HG03442 (cell line): ENCODE measurements at regions not wholly inside any gene's neighbourhood (a gene's known extent, or its start where the extent isn't known, plus 50 kb on each side); places are given as distances from the start of the nearest gene placed in this dataset.

Experiments
- ATAC-seq: cut with Tn5 transposase; IDR thresholded peaks from one replicate; pipeline ENCODE4 v1.9.1; 2021; ENCODE audit warnings: mild to moderate bottlenecking, moderate library complexity; ENCODE audit not compliant: unreplicated experiment

- no peak for ATAC-seq
Observed at GRCh38 chr14:53692885-53693284, 263.7 kb downstream of the BMP4 start.

DNA sequence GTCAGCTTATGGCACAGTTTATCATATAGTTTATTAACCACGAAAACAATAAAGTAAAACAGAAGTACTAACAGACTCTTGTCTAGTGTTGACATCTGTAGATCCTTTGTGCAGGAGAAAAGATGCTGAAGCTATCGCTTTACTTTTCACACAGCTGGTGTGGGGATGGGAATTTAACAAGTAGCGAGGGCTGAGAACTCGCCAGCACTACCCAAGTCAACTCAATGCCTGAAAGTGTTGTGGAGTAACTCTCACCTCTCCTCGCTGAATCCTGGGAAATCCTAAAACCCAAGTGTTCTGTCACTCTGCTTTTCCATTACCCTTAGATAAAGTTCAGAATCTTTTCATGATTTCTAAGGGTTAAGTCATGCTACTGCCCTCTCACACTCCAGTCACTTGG is 264.2 kb downstream of the BMP4 start:
- ATAC-seq: no peak

DNA sequence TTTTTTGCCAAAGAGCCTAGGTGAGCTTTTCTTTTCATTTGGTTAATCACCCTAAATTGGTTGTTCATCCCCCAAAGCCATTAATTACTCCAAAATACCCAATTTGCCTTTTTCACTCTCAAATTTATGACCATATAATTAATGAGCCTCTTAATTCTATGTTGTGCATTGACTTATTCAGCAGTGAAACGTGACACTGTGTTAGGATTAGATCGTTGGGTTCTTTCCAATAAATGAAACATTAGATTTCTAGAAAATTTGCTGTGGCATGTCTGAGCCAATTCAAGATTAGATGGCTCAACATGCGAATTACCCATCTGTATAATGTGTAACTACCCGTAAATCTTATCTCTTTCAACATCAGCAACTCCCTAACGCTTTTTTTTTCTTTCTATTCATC is 273.4 kb downstream of the BMP4 start:
- no peak for ATAC-seq

GRCh38 chr14:53672526-53672925 is 284.1 kb downstream of the BMP4 start:
- ATAC-seq: no peak

DNA sequence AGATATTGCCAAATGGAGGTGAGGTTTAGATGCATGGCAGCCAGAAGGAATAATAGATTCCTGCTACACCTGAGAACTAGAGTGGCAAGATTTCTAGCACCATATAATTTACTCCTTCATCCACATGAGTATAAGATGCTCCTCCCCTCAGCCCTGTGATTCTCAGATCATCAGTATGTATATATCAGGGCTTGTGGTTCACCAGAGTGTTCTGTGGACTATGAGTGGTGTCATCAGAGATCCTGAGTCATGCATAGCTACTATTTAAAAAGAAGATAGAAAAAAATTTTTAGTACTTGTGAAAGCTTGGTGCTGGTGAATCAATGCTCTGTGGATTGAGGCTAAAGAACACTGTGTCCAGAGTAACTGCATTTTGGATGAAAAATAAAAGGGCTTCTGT is 285.9 kb downstream of the BMP4 start:
- ATAC-seq: no peak

DNA sequence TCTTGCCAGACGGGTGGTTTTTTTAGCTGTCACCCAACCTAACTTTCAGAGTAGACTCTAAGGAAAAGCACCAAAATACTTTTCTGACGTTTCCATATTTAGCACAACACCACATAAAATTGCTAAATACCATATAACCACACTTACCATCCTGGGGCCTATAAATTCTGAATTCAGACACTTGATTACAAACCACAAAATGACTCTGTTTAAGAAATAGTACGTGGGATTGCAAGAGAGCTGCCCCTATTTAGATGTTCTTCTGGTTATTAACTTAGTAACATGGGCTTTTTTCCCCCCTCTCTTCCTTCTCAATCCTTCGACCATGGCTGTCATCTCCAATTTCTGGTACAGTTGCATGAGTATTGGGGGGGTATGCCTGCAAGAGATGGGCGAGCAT is 287.7 kb downstream of the BMP4 start:
- ATAC-seq: no peak

GRCh38 chr14:53663709-53664108 is 292.9 kb downstream of the BMP4 start:
- no peak for ATAC-seq

GRCh38 chr14:53655080-53655785 is 301.4 kb downstream of the BMP4 start:
- ATAC-seq: no peak

- ATAC-seq: no peak
Observed at GRCh38 chr14:53652068-53652467, 304.6 kb downstream of the BMP4 start.

GRCh38 chr14:53651096-53651740 is 305.4 kb downstream of the BMP4 start:
- no peak for ATAC-seq

DNA sequence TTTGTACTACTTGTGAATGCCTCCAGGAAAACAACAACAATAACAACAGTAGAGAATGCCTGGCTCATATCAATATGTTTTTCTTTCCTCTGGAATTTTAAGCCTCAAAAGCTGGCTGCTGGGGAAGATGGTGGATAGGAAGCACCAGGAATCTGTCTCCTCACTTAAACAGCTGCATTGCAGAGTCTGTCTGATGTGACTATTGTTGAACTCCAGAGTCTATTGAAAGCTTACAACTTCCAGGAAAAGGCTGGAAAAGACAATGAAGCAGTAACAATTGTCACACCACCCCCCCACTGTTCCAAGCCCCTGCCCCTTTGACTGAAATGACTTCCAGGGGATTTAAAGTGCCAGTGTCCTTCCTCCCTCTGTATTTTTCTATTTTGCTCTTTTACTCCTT is 309.7 kb downstream of the BMP4 start:
- ATAC-seq: no peak

DNA sequence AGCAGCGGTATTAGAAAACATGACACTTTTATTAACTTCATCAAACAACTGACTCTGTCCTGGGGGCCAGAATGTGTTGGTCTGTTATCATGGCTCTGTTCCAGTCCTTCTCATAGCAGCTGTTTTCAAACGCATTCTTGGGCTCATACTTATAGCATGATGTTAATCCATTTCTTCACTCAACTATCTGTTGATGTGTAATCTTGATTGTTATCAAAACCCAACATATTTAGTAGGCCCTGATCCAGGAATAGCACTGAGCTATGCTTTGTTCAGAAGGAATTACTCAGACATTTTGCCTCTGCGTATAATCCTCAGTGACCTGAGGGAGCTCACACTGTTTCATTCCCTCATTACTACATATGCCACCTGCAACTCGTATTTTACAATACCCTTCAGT is 315.9 kb downstream of the BMP4 start:
- ATAC-seq: no peak

DNA sequence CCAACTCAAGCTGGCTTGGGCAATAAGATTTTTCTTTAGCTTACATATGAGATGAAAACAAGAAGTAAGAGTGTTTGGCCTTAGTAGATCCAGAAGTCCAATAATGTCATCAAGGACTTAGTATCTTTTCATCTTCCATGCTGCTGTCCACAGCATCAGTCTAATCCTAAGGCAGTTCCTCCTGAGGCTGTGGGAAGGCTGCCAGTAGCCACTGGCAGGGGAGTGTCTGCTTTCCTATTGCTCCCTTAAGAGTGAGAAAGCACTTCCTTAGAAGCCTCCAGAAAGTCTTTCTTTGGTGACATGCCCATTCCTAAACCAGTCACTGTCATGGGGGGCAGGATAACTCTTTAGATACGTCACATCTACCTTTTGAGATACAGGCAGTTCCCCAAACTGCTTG is 317.7 kb downstream of the BMP4 start:
- ATAC-seq: no peak

DNA sequence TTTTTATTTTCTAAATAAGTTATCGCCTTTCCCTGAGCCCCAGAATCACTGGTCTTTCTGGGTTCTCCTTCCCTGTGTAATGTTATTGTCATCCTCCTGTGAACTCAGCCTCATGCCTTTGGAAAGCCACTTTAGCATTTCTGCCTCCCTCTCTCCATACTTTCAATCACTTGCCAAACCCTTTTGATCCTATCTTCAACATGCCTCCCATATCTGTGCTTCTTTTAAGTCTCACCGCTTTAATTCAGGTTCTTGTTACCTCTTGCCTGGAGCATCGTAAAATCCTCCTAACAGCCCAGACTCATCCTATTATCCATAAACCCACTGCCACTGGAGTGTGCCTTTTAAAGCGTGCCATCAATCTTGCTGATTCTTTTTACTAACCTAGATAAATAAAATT is 321.8 kb downstream of the BMP4 start:
- ATAC-seq: no peak

DNA sequence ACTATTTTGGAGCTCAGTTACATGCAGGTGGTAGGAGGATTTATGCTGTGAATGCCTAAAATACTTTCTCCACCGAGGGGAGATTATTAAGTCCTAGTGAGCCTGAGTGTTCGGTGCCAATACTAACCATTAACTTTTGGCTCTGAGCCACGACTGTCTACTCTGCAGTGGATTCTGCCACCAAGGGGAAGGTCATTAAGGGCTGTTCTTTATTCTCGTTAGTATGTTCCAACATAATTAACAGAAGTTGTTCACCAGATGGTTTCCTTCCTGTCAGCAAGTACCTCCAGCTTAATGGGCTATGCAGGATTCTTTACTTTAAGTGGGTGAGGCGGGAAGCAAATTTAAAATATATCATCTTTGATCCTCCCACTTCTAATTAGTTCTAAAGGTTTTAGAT is 326.3 kb downstream of the BMP4 start:
- ATAC-seq: no peak

GRCh38 chr14:53628732-53629430 is 327.7 kb downstream of the BMP4 start:
- ATAC-seq: no peak

GRCh38 chr14:53628261-53628660 is 328.4 kb downstream of the BMP4 start:
- ATAC-seq: no peak

GRCh38 chr14:53626761-53627160 is 329.9 kb downstream of the BMP4 start:
- no peak for ATAC-seq

- no peak for ATAC-seq
Observed at GRCh38 chr14:53622447-53622846, 334.2 kb downstream of the BMP4 start.

DNA sequence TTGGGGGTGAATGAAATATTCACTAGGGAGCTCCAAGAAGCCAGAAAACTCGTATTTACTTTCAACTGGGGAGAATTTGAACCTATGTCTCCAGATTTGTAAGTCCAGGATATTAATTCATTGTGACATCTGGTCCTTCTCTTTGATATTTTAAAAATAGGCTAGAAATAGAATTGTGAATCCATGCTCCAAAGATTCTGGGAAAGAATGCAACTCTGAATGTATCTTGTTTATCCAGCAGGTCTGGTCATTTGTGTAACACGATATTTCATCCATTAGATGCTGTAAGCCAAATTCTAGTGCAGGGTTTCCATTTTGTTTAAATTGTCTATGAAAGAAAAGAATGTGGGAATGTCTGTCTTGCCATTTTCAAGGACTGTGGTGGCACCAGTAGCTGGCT is 334.7 kb downstream of the BMP4 start:
- no peak for ATAC-seq

DNA sequence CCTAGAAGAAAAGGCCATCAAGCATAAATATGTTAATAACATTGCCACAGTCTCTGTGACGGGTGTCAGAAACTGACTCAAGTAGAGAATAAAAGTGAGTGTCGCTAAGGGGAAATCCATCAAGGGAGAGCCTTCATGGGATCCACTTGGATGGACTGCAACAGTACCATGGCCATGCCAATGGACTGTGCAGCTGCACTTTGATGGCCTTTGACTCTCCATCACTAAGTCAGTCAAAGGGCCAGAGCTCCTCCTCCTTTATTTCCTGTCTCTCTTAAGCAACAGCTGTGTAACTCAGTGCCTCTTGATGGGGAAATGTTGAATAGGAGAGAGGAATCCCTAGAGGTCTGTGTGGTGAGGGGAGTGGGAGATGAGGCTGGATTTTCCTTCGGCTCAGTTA is 335.2 kb downstream of the BMP4 start:
- no peak for ATAC-seq

DNA sequence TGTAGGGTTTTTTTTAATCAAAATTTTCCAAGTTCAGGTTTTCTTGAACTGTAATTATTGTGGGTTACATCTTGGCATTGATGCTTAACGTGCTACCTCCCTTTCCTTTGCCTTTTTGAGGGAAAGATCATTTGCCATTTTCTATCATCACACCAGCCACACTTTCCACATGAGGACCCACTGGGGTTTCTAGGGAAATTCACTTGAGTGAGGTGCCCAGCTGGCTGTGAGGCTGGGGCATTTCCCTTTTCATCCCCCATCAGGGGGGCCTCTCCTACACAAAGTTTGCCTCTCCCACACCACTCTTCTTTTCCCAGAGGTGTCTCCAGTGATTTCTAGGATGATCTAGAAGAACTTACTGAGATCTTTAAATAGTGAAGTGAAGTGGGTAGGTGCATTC is 335.7 kb downstream of the BMP4 start:
- ATAC-seq: no peak
